SK-N-SH (cell line): ENCODE measurements at regions not wholly inside any gene's neighbourhood (a gene's known extent, or its start where the extent isn't known, plus 50 kb on each side); places are given as distances from the start of the nearest gene placed in this dataset.

Source experiments
- CTCF ChIA-PET: fragments of 300-600, 350-600 bp; formaldehyde crosslinking; extraction: SDS; loops from one replicate; lab custom pipeline; 2021; lab: Yijun Ruan, JAX
- POLR2A ChIA-PET: fragments of 350-600 bp; sonication (Branson Sonifier 250); formaldehyde crosslinking; extraction: SDS; loops from one replicate; lab custom pipeline; 2020; ENCODE audit warnings: antibody characterized with exemption, inconsistent platforms; lab: Yijun Ruan, JAX
- DNase-seq: peaks from one replicate; pipeline ENCODE4 v3.0.0; 2012
- H2AFZ ChIP-seq: fragments of 200-600 bp; sonication (generic); 2 replicates; pipeline ENCODE4 v1.8.1; 2016; ENCODE audit warnings: antibody characterized with exemption, mild to moderate bottlenecking, low read depth
- H3F3A ChIP-seq: fragments of 200-600 bp; sonication (generic); replicated peaks from 2 replicates; pipeline ENCODE3; 2016; ENCODE audit warnings: antibody characterized with exemption, mild to moderate bottlenecking; ENCODE audit not compliant: insufficient read depth
- H3K27ac ChIP-seq, 2 experiments: fragments of 200-500 bp in 1 of 2; fragments of 200-600 bp in 1 of 2; sonication (Bioruptor generic) in 1 of 2; sonication (generic), shearing (Covaris generic) in 1 of 2; 2 replicates each; pipeline versions ENCODE4 v1.5.1 to v1.6.1; 2014 to 2016; ENCODE audit warnings: low read depth in 2 of 2, inconsistent platforms in 1 of 2, low read length in 1 of 2, mild to moderate bottlenecking in 1 of 2, mixed read lengths in 1 of 2
- H3K27me3 ChIP-seq: fragments of 200-600 bp; sonication (generic), shearing (Covaris generic); 2 replicates; pipeline ENCODE4 v1.6.1; 2016; ENCODE audit warnings: mixed run types; ENCODE audit not compliant: insufficient read depth
- H3K36me3 ChIP-seq, 2 experiments: fragments of 200-500 bp in 1 of 2; fragments of 200-600 bp in 1 of 2; sonication (Bioruptor generic) in 1 of 2; sonication (generic) in 1 of 2; replicated peaks in 1 of 2; 2 replicates each; pipeline versions ENCODE3 to v1.5.1; 2014 to 2016; ENCODE audit warnings: low read length in 1 of 2, mild to moderate bottlenecking in 1 of 2; ENCODE audit not compliant: insufficient read depth in 2 of 2, control insufficient read depth in 1 of 2
- H3K4me1 ChIP-seq, 2 experiments: fragments of 200-500 bp in 1 of 2; fragments of 200-600 bp in 1 of 2; sonication (Bioruptor generic) in 1 of 2; sonication (generic), shearing (Covaris generic) in 1 of 2; 2 replicates each; pipeline versions ENCODE4 v1.5.1 to v1.6.1; 2014 to 2016; ENCODE audit warnings: low read depth in 1 of 2, low read length in 1 of 2, mixed run types in 1 of 2; ENCODE audit not compliant: insufficient read depth in 2 of 2, control insufficient read depth in 1 of 2
- H3K4me2 ChIP-seq: fragments of 200-600 bp; sonication (generic), shearing (Covaris generic); 2 replicates; pipeline ENCODE4 v1.6.1; 2017; ENCODE audit warnings: mixed run types
- H3K4me3 ChIP-seq, 2 experiments: fragments of 200-500 bp in 1 of 2; fragments of 200-600 bp in 1 of 2; sonication (Bioruptor generic) in 1 of 2; sonication (generic), shearing (Covaris generic) in 1 of 2; 2 replicates each; pipeline versions ENCODE4 v1.5.1 to v1.8.1; 2014 to 2016; ENCODE audit warnings: low read depth in 2 of 2, inconsistent platforms in 1 of 2, low read length in 1 of 2, mild to moderate bottlenecking in 1 of 2, mixed read lengths in 1 of 2, moderate library complexity in 1 of 2
- H3K79me2 ChIP-seq: fragments of 200-600 bp; sonication (generic); 2 replicates; pipeline ENCODE4 v1.8.1; 2017; ENCODE audit warnings: mild to moderate bottlenecking; ENCODE audit not compliant: insufficient read depth
- H3K9ac ChIP-seq: fragments of 200-600 bp; sonication (generic); 2 replicates; pipeline ENCODE4 v1.6.1; 2017; ENCODE audit warnings: mixed run types
- H3K9me2 ChIP-seq: fragments of 200-600 bp; sonication (generic); 2 replicates; pipeline ENCODE4 v1.6.1; 2017; ENCODE audit warnings: mixed run types
- H3K9me3 ChIP-seq: fragments of 200-600 bp; sonication (generic); 2 replicates; pipeline ENCODE4 v1.6.1; 2017; ENCODE audit warnings: mixed run types, mild to moderate bottlenecking, moderate library complexity
- H4K20me1 ChIP-seq: fragments of 200-600 bp; sonication (generic); 2 replicates; pipeline ENCODE4 v1.6.1; 2017; ENCODE audit warnings: mild to moderate bottlenecking, mixed run types; ENCODE audit not compliant: insufficient read depth
- CHD2 ChIP-seq: fragments of 150-350 bp; IDR thresholded peaks from 2 replicates; pipeline ENCODE4 v1.6.1; 2018; ENCODE audit warnings: low read length; ENCODE audit not compliant: partially characterized antibody
- EP300 ChIP-seq, 2 experiments: IDR thresholded peaks; 2 replicates each; pipeline versions ENCODE4 v1.4.0 to v1.6.1; 2012; ENCODE audit warnings: borderline replicate concordance in 1 of 2, low read depth in 1 of 2, low read length in 1 of 2
- FOXJ3 ChIP-seq: sonication (generic); formaldehyde crosslinking; IDR thresholded peaks from 2 replicates; pipeline ENCODE4 v1.5.1; 2020; ENCODE audit warnings: mild to moderate bottlenecking, missing genetic modification reagents
- GABPA ChIP-seq: IDR thresholded peaks from 2 replicates; pipeline ENCODE4 v1.4.0; 2012; ENCODE audit warnings: low read depth, mild to moderate bottlenecking
- IRF3 ChIP-seq: fragments of 150-350 bp; IDR thresholded peaks from 2 replicates; pipeline ENCODE4 v1.6.1; 2016; ENCODE audit warnings: mild to moderate bottlenecking, low read depth, low read length
- MEF2A ChIP-seq: IDR thresholded peaks from 2 replicates; pipeline ENCODE4 v1.4.0; 2012; ENCODE audit warnings: low read depth, borderline replicate concordance
- NFIC ChIP-seq: IDR thresholded peaks from 2 replicates; pipeline ENCODE4 v1.4.0; 2012; ENCODE audit warnings: borderline replicate concordance
- NRF1 ChIP-seq: IDR thresholded peaks from 2 replicates; pipeline ENCODE4 v1.6.1; 2012; ENCODE audit warnings: low read depth, mild to moderate bottlenecking, low read length
- POLR2AphosphoS5 ChIP-seq: IDR thresholded peaks from 2 replicates; pipeline ENCODE4 v1.6.1; 2012; ENCODE audit warnings: low read depth, low read length
- RAD21 ChIP-seq: IDR thresholded peaks from 2 replicates; pipeline ENCODE4 v1.6.1; 2012; ENCODE audit warnings: mild to moderate bottlenecking, low read length
- RCOR1 ChIP-seq: fragments of 150-350 bp; IDR thresholded peaks from 2 replicates; pipeline ENCODE4 v1.6.1; 2017; ENCODE audit warnings: antibody characterized with exemption, low read length
- RXRA ChIP-seq: IDR thresholded peaks from 2 replicates; pipeline ENCODE4 v1.4.0; 2012; ENCODE audit warnings: low read depth, mild to moderate bottlenecking, borderline replicate concordance
- TCF12 ChIP-seq: IDR thresholded peaks from 2 replicates; pipeline ENCODE4 v1.4.0; 2012
- YY1 ChIP-seq: IDR thresholded peaks from 2 replicates; pipeline ENCODE4 v1.4.0; 2012; ENCODE audit warnings: low read depth, mild to moderate bottlenecking
- WGBS: methylation state at CpG from one replicate; pipeline ENCODE4 v1.1.6; 2017; ENCODE audit warnings: low lambda C conversion rate; 5-methylcytosine and 5-hydroxymethylcytosine counted together
- TF ChIP-seq, protein P1 (sequence below): IDR thresholded peaks from 2 replicates; pipeline ENCODE4 v1.4.0; 2012; ENCODE audit warnings: low read depth, borderline replicate concordance
- TF ChIP-seq, protein P2 (sequence below): IDR thresholded peaks from 2 replicates; pipeline ENCODE4 v1.6.1; 2012; ENCODE audit warnings: mild to moderate bottlenecking, low read depth, low read length, moderate library complexity

- WGBS: 64% methylated on average over 7 of the region's 7 CpGs
- Histone ChIP-seq H3K27me3 (no peaks in the 10 kb centered on the region), H2AFZ (no peak overlapping the region), H4K20me1 (no peaks in the 10 kb centered on the region), H3K4me2 (no peak overlapping the region), H3K79me2 (no peaks in the 10 kb centered on the region), H3F3A (no peaks in the 10 kb centered on the region), H3K4me3 (no peak overlapping the region), H3K9me2 (no peaks in the 10 kb centered on the region), H3K9ac (no peak overlapping the region), H3K4me1 (no peaks in the 10 kb centered on the region), H3K9me3 (no peaks in the 10 kb centered on the region), H3K27ac (no peak overlapping the region), H3K36me3 (no peaks in the 10 kb centered on the region)
- no peak for DNase-seq
- no peak for TF ChIP-seq NRF1
- no peak for TF ChIP-seq MEF2A
- no peak for TF ChIP-seq POLR2AphosphoS5
- TF ChIP-seq NFIC: no peak
- no peak for TF ChIP-seq EP300 (IDR thresholded peaks at IDR 0.05; ENCODE audit: borderline replicate concordance in 1 of 2, low read depth in 1 of 2, low read length in 1 of 2)
- TF ChIP-seq IRF3: no peak
- TF ChIP-seq RCOR1: no peak
- no peak for TF ChIP-seq CHD2
- TF ChIP-seq RAD21: no peak
- TF ChIP-seq, protein P1, sequence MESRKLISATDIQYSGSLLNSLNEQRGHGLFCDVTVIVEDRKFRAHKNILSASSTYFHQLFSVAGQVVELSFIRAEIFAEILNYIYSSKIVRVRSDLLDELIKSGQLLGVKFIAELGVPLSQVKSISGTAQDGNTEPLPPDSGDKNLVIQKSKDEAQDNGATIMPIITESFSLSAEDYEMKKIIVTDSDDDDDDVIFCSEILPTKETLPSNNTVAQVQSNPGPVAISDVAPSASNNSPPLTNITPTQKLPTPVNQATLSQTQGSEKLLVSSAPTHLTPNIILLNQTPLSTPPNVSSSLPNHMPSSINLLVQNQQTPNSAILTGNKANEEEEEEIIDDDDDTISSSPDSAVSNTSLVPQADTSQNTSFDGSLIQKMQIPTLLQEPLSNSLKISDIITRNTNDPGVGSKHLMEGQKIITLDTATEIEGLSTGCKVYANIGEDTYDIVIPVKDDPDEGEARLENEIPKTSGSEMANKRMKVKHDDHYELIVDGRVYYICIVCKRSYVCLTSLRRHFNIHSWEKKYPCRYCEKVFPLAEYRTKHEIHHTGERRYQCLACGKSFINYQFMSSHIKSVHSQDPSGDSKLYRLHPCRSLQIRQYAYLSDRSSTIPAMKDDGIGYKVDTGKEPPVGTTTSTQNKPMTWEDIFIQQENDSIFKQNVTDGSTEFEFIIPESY: no peak
- no peak for TF ChIP-seq FOXJ3 (CRISPR knock-in tag)
- no peak for TF ChIP-seq YY1
- no peak for TF ChIP-seq RXRA
- no peak for TF ChIP-seq GABPA
- no peak for TF ChIP-seq TCF12
- TF ChIP-seq, protein P2, sequence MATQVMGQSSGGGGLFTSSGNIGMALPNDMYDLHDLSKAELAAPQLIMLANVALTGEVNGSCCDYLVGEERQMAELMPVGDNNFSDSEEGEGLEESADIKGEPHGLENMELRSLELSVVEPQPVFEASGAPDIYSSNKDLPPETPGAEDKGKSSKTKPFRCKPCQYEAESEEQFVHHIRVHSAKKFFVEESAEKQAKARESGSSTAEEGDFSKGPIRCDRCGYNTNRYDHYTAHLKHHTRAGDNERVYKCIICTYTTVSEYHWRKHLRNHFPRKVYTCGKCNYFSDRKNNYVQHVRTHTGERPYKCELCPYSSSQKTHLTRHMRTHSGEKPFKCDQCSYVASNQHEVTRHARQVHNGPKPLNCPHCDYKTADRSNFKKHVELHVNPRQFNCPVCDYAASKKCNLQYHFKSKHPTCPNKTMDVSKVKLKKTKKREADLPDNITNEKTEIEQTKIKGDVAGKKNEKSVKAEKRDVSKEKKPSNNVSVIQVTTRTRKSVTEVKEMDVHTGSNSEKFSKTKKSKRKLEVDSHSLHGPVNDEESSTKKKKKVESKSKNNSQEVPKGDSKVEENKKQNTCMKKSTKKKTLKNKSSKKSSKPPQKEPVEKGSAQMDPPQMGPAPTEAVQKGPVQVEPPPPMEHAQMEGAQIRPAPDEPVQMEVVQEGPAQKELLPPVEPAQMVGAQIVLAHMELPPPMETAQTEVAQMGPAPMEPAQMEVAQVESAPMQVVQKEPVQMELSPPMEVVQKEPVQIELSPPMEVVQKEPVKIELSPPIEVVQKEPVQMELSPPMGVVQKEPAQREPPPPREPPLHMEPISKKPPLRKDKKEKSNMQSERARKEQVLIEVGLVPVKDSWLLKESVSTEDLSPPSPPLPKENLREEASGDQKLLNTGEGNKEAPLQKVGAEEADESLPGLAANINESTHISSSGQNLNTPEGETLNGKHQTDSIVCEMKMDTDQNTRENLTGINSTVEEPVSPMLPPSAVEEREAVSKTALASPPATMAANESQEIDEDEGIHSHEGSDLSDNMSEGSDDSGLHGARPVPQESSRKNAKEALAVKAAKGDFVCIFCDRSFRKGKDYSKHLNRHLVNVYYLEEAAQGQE: no peak
- CTCF ChIA-PET: no interaction called here
- POLR2A ChIA-PET: no interaction called here
Measured at GRCh38 chr2:67095121-67095520, 302.0 kb upstream of the ETAA1 start.
